Ascending aorta (tissue), 2 donors: ENCODE measurements at regions not wholly inside any gene's neighbourhood (a gene's known extent, or its start where the extent isn't known, plus 50 kb on each side); places are given as distances from the start of the nearest gene placed in this dataset.
A peak's percentile ranks its signal among the peaks of the same experiment; 100 is the strongest.

Experiments used
- DNase-seq, 2 donors: peaks; one replicate each; pipeline ENCODE4 v3.0.0-alpha.2; 2019; ENCODE audit warnings: low spot score in 2 of 2
- H3K27ac ChIP-seq, 2 donors: fragments of 200-600 bp; sonication (generic); one replicate each; pipeline ENCODE4 v1.5.1; 2016 to 2017; ENCODE audit warnings: mild to moderate bottlenecking in 1 of 2
- H3K27me3 ChIP-seq: fragments of 200-600 bp; sonication (generic); one replicate; pipeline ENCODE4 v1.5.1; 2017
- H3K36me3 ChIP-seq, 2 donors: fragments of 200-600 bp; sonication (generic); one replicate each; pipeline ENCODE4 v1.5.1; 2016
- H3K4me1 ChIP-seq, 2 donors: fragments of 200-600 bp; sonication (generic); one replicate each; pipeline ENCODE4 v1.5.1; 2016 to 2017; ENCODE audit warnings: mild to moderate bottlenecking in 1 of 2
- H3K4me3 ChIP-seq, 2 donors: fragments of 200-600 bp; sonication (generic); one replicate each; pipeline ENCODE4 v1.5.1; 2016 to 2017; ENCODE audit warnings: mild to moderate bottlenecking in 1 of 2
- H3K9me3 ChIP-seq, 2 donors: fragments of 200-600 bp; sonication (generic); one replicate each; pipeline ENCODE4 v1.5.1; 2016
- intact Hi-C: fragments of 100-400 bp; cut with DNase I; formaldehyde crosslinking; loops from one replicate; pipeline ENCODE4 v1.15.1; 2023
- TF ChIP-seq, protein P1 (sequence below), 3 experiments: fragments of 200-600 bp in 2 of 3; fragments of 450-650 bp in 1 of 3; sonication (generic) in 2 of 3; IDR thresholded peaks; one replicate each; pipeline ENCODE4 v1.5.1; 2016 to 2019; ENCODE audit warnings: antibody characterized with exemption in 3 of 3, mild to moderate bottlenecking in 1 of 3, moderate library complexity in 1 of 3

DNA sequence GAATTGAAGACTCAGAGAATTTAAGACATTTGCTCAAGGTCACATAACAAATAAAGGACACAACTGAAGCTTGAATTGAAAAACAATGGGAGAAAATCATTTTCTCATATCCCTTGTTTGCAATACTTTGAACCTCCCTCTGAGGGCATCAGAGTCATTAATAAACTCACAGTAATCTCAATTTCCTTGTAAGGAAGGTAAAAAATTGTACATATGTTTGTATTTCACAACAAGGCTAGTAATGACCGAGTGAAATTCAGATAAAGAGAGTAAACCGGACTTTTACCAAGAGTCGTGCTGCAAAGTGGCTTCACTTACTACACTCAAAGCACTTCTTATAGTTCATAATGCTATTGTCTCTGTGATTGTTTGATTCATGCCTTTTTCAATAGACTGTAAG lies 665.0 kb downstream of the NR2F1-AS1 start:
- intact Hi-C loops, result no loop called here
- no peaks in the 10 kb centered on the region for H3K4me1 ChIP-seq
- H3K9me3 ChIP-seq, result no peaks in the 10 kb centered on the region
- H3K27me3 ChIP-seq, result no peaks in the 10 kb centered on the region
- TF ChIP-seq, protein P1, sequence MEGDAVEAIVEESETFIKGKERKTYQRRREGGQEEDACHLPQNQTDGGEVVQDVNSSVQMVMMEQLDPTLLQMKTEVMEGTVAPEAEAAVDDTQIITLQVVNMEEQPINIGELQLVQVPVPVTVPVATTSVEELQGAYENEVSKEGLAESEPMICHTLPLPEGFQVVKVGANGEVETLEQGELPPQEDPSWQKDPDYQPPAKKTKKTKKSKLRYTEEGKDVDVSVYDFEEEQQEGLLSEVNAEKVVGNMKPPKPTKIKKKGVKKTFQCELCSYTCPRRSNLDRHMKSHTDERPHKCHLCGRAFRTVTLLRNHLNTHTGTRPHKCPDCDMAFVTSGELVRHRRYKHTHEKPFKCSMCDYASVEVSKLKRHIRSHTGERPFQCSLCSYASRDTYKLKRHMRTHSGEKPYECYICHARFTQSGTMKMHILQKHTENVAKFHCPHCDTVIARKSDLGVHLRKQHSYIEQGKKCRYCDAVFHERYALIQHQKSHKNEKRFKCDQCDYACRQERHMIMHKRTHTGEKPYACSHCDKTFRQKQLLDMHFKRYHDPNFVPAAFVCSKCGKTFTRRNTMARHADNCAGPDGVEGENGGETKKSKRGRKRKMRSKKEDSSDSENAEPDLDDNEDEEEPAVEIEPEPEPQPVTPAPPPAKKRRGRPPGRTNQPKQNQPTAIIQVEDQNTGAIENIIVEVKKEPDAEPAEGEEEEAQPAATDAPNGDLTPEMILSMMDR (IDR thresholded peaks at IDR 0.05), result no peak
- no peak overlapping the region for H3K27ac ChIP-seq
- DNase-seq, result no peak
- H3K4me3 ChIP-seq, result no peak overlapping the region
- H3K36me3 ChIP-seq, result no peaks in the 10 kb centered on the region

DNA sequence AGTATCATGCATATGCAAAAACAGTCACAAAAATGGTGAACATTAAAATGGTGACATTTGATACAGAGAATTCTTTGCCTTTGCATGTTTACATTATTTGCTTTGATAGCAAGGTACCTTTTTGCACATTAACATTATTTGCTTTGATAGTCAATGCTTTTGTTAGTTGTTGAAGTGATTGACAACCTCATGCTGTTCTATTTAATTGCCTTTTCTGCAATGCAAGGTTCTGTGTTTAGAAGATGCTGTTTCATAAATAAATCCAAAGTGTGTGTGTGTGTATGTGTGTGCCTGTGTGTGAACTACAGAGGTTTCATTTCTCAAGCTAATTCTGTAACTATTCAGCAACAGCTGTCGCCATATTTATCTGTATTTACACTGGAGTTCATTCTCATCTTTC lies 668.7 kb downstream of the NR2F1-AS1 start:
- H3K27ac ChIP-seq, result no peak overlapping the region
- no peaks in the 10 kb centered on the region for H3K4me1 ChIP-seq
- no peaks in the 10 kb centered on the region for H3K9me3 ChIP-seq
- no peak for DNase-seq
- no peak overlapping the region for H3K4me3 ChIP-seq
- TF ChIP-seq, protein P1 (IDR thresholded peaks at IDR 0.05), result no peak
- no peaks in the 10 kb centered on the region for H3K27me3 ChIP-seq
- no peaks in the 10 kb centered on the region for H3K36me3 ChIP-seq
- intact Hi-C loops, result no loop called here

DNA sequence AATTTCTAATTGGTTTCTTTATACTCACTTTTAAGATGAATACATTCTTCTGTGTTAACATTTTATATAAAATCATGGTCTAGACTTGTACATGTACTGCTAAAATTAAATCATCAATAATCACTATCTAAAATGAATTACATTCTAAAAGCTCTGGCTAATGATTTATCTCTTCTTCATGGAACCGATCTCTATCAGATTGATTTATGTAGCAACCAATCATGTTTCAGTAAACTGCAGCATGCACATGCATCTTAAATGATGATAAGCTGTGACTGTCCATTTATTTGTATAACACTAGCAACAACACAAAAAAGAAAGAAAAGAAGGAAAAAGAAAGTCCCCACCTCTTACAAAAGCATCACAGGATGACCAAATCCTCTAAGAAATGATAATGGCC lies 669.2 kb downstream of the NR2F1-AS1 start:
- H3K27ac ChIP-seq, result no peak overlapping the region
- no peaks in the 10 kb centered on the region for H3K9me3 ChIP-seq
- no peak for DNase-seq
- intact Hi-C loops, result no loop called here
- H3K4me3 ChIP-seq, result no peak overlapping the region
- no peaks in the 10 kb centered on the region for H3K36me3 ChIP-seq
- H3K4me1 ChIP-seq, result no peaks in the 10 kb centered on the region
- TF ChIP-seq, protein P1 (IDR thresholded peaks at IDR 0.05), result no peak
- no peaks in the 10 kb centered on the region for H3K27me3 ChIP-seq

DNA sequence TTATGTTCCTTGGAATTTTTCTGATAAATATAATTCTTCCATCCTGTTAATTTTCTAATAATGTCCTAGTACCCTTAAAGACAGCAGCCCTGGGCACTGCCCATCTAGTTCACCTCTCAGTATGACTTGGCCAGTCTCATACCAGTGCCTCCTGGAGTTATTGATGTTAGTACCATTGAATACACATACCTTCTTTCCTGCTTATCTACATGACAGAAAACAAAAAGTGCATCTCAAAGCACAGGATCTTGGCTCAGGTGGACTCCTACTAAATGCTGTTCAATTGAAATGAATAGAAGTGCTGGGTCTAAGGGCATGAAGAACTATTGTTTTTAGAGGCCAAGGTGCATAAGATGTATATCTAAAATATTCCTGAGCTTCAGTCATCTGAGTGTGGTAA lies 669.7 kb downstream of the NR2F1-AS1 start:
- TF ChIP-seq, protein P1 (IDR thresholded peaks at IDR 0.05), result no peak
- no peaks in the 10 kb centered on the region for H3K27me3 ChIP-seq
- intact Hi-C loops, result no loop called here

DNA sequence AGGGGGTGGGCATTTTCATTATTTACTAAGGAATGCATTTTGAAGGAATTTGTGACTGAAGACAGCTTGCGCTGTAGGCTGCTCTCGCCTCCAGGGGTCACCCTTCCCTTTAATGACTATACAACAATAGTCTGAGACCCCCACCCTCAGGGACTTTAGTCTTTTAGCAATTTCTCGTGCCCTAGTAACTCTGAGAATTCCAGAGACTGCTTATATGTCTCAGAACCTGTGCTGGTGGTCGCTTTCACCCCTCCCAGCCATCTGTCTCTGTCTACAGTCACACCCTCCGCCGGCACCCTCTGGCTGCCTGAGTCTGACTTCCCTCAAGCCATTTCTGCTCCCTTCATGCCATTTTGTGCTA lies 671.4 kb downstream of the NR2F1-AS1 start:
- H3K4me1 ChIP-seq, result no peaks in the 10 kb centered on the region
- TF ChIP-seq, protein P1 (IDR thresholded peaks at IDR 0.05), result peak in 1 of 3 experiments; percentile 14
- intact Hi-C loops, result no loop called here

More for the DNA sequence above, 669.7 kb downstream of the NR2F1-AS1 start:
- H3K36me3 ChIP-seq, result no peaks in the 10 kb centered on the region
- H3K4me1 ChIP-seq, result no peaks in the 10 kb centered on the region
- H3K9me3 ChIP-seq, result no peaks in the 10 kb centered on the region
- H3K27ac ChIP-seq, result no peak overlapping the region
- no peak overlapping the region for H3K4me3 ChIP-seq
- no peak for DNase-seq

DNA sequence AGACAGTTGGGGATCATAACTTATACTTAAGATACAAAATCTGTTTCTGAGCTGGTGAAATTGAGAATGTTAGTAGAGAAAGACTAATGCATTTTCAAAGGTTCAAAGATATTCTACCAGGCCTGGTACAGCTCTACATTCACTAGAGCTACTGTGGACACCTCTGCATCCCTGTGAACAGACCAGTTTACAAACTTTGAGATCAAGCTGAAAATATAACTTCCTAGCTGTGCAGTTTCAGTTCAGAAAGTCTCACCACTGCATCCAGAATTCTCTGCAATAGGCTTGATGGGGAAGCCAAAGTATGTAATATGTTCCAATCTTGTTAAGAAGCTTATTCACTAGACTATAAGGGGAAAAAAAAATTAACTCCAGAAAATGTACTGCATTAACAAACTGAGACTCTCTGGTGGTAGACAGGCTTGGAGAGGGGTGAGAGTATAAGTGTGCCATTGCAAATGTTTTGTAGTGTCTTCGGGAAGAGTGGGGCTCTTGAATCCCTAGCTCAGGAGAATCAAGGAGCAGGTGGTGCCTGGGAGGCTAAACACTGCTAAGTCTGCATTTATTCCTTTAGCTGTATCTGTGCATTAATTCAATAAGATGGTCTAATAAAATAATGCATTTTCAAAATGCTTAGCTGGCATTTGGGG lies 671.9 kb downstream of the NR2F1-AS1 start:
- TF ChIP-seq, protein P1 (IDR thresholded peaks at IDR 0.05), result no peak
- Histone ChIP-seq H3K9me3 (no peaks in the 10 kb centered on the region), H3K4me1 (no peaks in the 10 kb centered on the region), H3K36me3 (no peaks in the 10 kb centered on the region), H3K27ac (no peak overlapping the region), H3K27me3 (no peaks in the 10 kb centered on the region), H3K4me3 (no peak overlapping the region)
- DNase-seq, result no peak
- intact Hi-C loops, result no loop called here

More for the DNA sequence above, 671.4 kb downstream of the NR2F1-AS1 start:
- H3K4me3 ChIP-seq, result no peak overlapping the region
- DNase-seq, result no peak
- H3K27me3 ChIP-seq, result no peaks in the 10 kb centered on the region
- no peaks in the 10 kb centered on the region for H3K9me3 ChIP-seq
- H3K36me3 ChIP-seq, result no peaks in the 10 kb centered on the region
- H3K27ac ChIP-seq, result no peak overlapping the region
